Smooth muscle cell (in vitro differentiated cells): ENCODE measurements at regions not wholly inside any gene's neighbourhood (a gene's known extent, or its start where the extent isn't known, plus 50 kb on each side); places are given as distances from the start of the nearest gene placed in this dataset.

Experiments used
- DNase-seq: peaks from one replicate; lab custom pipeline; 2025; ENCODE audit not compliant: unreplicated experiment; lab: John Stamatoyannopoulos, UW
- H2AFZ ChIP-seq: fragments of 200-600 bp; sonication (generic); 2 replicates; pipeline ENCODE4 v1.6.0; 2016; ENCODE audit warnings: antibody characterized with exemption, low read depth, mild to moderate bottlenecking
- H3F3A ChIP-seq: fragments of 200-600 bp; sonication (generic); 2 replicates; pipeline ENCODE4 v1.6.0; 2017; ENCODE audit warnings: antibody characterized with exemption, low read depth
- H3K27ac ChIP-seq: fragments of 200-600 bp; sonication (generic); 2 replicates; pipeline ENCODE4 v1.5.1; 2016; ENCODE audit warnings: low read depth, mild to moderate bottlenecking
- H3K27me3 ChIP-seq: fragments of 200-600 bp; sonication (generic); 2 replicates; pipeline ENCODE4 v1.6.1; 2016; ENCODE audit warnings: low read depth, mild to moderate bottlenecking
- H3K36me3 ChIP-seq: fragments of 200-600 bp; sonication (generic); 2 replicates; pipeline ENCODE4 v1.5.1; 2016; ENCODE audit warnings: low read depth
- H3K4me1 ChIP-seq: fragments of 200-600 bp; sonication (generic); 2 replicates; pipeline ENCODE4 v1.5.1; 2016; ENCODE audit warnings: low read depth
- H3K4me2 ChIP-seq: fragments of 200-600 bp; sonication (generic); 2 replicates; pipeline ENCODE4 v1.6.0; 2016; ENCODE audit warnings: mild to moderate bottlenecking
- H3K4me3 ChIP-seq: fragments of 200-600 bp; sonication (generic); 2 replicates; pipeline ENCODE4 v1.5.1; 2016; ENCODE audit warnings: mild to moderate bottlenecking
- H3K79me2 ChIP-seq: fragments of 200-600 bp; sonication (generic); 2 replicates; pipeline ENCODE4 v1.6.0; 2016; ENCODE audit warnings: low read depth, mild to moderate bottlenecking
- H3K9ac ChIP-seq: fragments of 200-600 bp; sonication (generic); 2 replicates; pipeline ENCODE4 v1.6.0; 2016; ENCODE audit warnings: low read depth
- H3K9me3 ChIP-seq: fragments of 200-600 bp; sonication (generic); replicated peaks from 2 replicates; pipeline ENCODE4 v1.5.1; 2016; ENCODE audit warnings: low read depth
- H4K20me1 ChIP-seq: fragments of 200-600 bp; sonication (generic); 2 replicates; pipeline ENCODE4 v1.6.0; 2016; ENCODE audit warnings: low read depth
- WGBS: methylation state at CpG from one replicate; pipeline ENCODE4 v1.1.7; 2016; ENCODE audit warnings: low lambda C conversion rate; 5-methylcytosine and 5-hydroxymethylcytosine counted together
- TF ChIP-seq, protein P1 (sequence below): fragments of 200-600 bp; sonication (generic); IDR thresholded peaks from 2 replicates; pipeline ENCODE4 v1.5.1; 2017; ENCODE audit warnings: borderline replicate concordance, mild to moderate bottlenecking, antibody characterized with exemption; ENCODE audit not compliant: insufficient read depth, poor library complexity, severe bottlenecking

DNA sequence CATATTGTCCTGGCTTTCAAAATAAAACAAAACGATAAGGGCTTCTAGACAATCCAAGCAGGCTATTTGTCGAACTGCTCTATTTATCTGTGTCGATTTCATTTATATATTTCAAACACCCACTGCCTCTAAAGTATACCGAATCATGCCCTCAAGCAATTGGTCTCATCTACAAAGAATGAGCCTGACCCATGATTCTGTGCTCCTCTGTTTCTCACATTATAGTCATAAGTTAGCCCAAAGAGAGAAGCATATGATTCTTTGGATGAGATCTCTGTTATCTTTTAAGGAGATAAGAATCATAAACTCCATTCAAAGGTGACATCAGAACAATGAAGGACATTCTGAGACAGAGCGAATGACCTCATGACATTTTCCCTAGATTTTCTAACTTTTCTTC lies 191.1 kb downstream of the MAP2K6 start:
- DNase-seq: no peak
- no peaks in the 10 kb centered on the region for H4K20me1 ChIP-seq
- H3K27me3 ChIP-seq: no peaks in the 10 kb centered on the region
- no peaks in the 10 kb centered on the region for H3K36me3 ChIP-seq
- H3K27ac ChIP-seq: no peak overlapping the region
- peaks cover 12% of the 10 kb centered on the region for H3F3A ChIP-seq
- H3K4me3 ChIP-seq: no peak overlapping the region
- no peak overlapping the region for H3K4me2 ChIP-seq
- TF ChIP-seq, protein P1, sequence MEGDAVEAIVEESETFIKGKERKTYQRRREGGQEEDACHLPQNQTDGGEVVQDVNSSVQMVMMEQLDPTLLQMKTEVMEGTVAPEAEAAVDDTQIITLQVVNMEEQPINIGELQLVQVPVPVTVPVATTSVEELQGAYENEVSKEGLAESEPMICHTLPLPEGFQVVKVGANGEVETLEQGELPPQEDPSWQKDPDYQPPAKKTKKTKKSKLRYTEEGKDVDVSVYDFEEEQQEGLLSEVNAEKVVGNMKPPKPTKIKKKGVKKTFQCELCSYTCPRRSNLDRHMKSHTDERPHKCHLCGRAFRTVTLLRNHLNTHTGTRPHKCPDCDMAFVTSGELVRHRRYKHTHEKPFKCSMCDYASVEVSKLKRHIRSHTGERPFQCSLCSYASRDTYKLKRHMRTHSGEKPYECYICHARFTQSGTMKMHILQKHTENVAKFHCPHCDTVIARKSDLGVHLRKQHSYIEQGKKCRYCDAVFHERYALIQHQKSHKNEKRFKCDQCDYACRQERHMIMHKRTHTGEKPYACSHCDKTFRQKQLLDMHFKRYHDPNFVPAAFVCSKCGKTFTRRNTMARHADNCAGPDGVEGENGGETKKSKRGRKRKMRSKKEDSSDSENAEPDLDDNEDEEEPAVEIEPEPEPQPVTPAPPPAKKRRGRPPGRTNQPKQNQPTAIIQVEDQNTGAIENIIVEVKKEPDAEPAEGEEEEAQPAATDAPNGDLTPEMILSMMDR: no peak
- 94% methylated on average over 5 of the region's 5 CpGs for WGBS
- no peaks in the 10 kb centered on the region for H3K9me3 ChIP-seq
- H3K79me2 ChIP-seq: no peaks in the 10 kb centered on the region
- no peak overlapping the region for H3K9ac ChIP-seq
- H2AFZ ChIP-seq: no peak overlapping the region
- peaks cover 18% of the 10 kb centered on the region for H3K4me1 ChIP-seq

DNA sequence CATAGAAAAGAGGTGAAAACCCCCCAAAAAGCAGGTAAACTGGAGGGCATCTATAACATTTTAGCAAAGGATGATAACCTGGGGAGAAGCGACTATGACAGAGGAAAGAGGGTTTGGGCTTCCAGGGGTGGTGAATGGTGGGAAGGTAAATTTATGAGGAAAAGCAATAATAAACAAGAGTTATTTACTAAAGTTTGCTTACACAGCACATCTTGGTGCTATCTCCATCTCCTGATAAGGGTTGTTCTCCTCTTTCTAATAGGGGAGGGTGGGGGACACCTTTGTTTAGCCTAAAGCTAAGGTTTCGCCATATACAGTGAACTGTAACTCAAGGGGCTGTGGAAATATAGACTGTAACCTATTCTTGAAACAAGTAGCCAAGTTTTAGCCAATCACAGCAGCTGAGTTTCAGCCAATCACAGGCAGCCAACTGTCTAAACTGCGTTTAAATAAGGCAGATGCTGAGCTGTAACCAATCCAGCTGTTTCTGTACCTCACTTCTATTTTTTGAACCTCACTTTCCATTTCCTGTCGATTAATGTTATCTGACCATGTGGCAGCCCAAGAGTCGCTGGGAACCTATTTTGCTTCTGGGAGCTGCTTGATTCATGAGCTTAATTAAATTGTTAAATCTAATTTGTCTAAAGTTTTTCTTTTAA lies 191.8 kb downstream of the MAP2K6 start:
- TF ChIP-seq, protein P1: no peak
- no peaks in the 10 kb centered on the region for H3K27me3 ChIP-seq
- no peak overlapping the region for H3K4me3 ChIP-seq
- no peak overlapping the region for H3K4me2 ChIP-seq
- no peak overlapping the region for H3K9ac ChIP-seq
- no peak overlapping the region for H3K27ac ChIP-seq
- DNase-seq: no peak
- H3K36me3 ChIP-seq: no peaks in the 10 kb centered on the region
- 77% methylated on average over 5 of the region's 5 CpGs for WGBS
- H4K20me1 ChIP-seq: no peaks in the 10 kb centered on the region
- H3K9me3 ChIP-seq: no peaks in the 10 kb centered on the region
- peak overlapping the region; percentile 34 for H2AFZ ChIP-seq
- peaks cover 12% of the 10 kb centered on the region for H3F3A ChIP-seq
- H3K4me1 ChIP-seq: peaks cover 18% of the 10 kb centered on the region
- no peaks in the 10 kb centered on the region for H3K79me2 ChIP-seq

DNA sequence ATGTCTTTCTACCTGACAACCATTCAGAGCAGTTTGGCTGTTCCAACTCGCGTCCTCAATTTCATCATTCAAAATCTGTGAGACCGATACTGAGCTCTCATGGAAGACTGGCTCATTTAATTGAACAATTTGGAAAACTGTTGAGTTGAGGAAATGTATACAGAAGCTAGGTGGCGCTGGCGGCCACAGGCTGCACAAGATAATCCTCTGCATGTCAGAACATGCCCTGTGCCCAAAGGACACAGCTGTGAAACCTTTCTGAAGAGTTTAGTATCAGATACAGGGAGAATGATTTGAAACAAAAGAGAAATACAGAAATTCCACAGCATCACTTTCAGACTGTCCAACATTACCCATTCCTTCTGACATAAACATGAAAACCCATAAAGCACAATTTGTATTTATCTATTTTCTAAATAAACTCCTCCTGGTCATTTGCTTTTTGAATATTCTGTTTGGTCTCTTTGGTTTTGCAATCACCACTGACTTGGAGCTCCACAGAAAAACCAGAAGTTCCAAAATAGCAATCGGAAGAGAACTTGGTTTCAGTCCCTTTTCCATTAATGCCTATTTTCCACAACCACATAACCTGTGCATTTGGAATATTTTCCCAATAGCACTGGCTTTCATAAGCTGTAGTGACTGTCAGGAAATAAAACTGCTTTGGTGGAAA lies 192.8 kb downstream of the MAP2K6 start:
- no peaks in the 10 kb centered on the region for H4K20me1 ChIP-seq
- no peaks in the 10 kb centered on the region for H3K27me3 ChIP-seq
- 31% methylated on average over 6 of the region's 6 CpGs for WGBS
- H3K4me1 ChIP-seq: peaks cover 18% of the 10 kb centered on the region
- peak overlapping the region; percentile 66 for H3K4me2 ChIP-seq
- TF ChIP-seq, protein P1: peak; percentile 83
- H3K36me3 ChIP-seq: no peaks in the 10 kb centered on the region
- no peak overlapping the region for H3K4me3 ChIP-seq
- H2AFZ ChIP-seq: peak overlapping the region; percentile 34
- H3K9me3 ChIP-seq: no peaks in the 10 kb centered on the region
- H3K79me2 ChIP-seq: no peaks in the 10 kb centered on the region
- peak overlapping the region; percentile 98 for H3K27ac ChIP-seq
- peaks cover 12% of the 10 kb centered on the region for H3F3A ChIP-seq
- DNase-seq: no peak
- H3K9ac ChIP-seq: peak overlapping the region; percentile 79
